A673 (cell line): ENCODE measurements at regions not wholly inside any gene's neighbourhood (a gene's known extent, or its start where the extent isn't known, plus 50 kb on each side); places are given as distances from the start of the nearest gene placed in this dataset.
A peak's percentile ranks its signal among the peaks of the same experiment; 100 is the strongest.

Source experiments
- BruUV-seq: library from RNA; stranded (reverse); fragments of 400-500 nt; replicated peaks from 2 replicates; lab custom pipeline; 2021; lab: Mats Ljungman, UMichigan
- CTCF ChIA-PET: fragments of 300-600 bp; sonication (Branson Sonifier 250); formaldehyde crosslinking; loops from one replicate; lab custom pipeline; 2022; ENCODE audit warnings: antibody characterized with exemption; lab: Charles Lee
- POLR2A ChIA-PET: fragments of 300-600 bp; sonication (Branson Sonifier 250); formaldehyde crosslinking; loops from one replicate; lab custom pipeline; 2022; ENCODE audit warnings: antibody characterized with exemption; ENCODE audit not compliant: low non-redundant PET; lab: Charles Lee
- DNase-seq: peaks from one replicate; pipeline ENCODE4 v3.0.0-alpha.2; 2015; ENCODE audit warnings: low spot score
- H3K27ac ChIP-seq: fragments of 200-600 bp; sonication (generic); 2 replicates; pipeline ENCODE4 v1.5.1; 2016; ENCODE audit warnings: mixed run types, low read depth, mild to moderate bottlenecking, mixed read lengths, antibody characterized with exemption, low read length; ENCODE audit not compliant: poor library complexity, severe bottlenecking
- H3K27me3 ChIP-seq: fragments of 200-600 bp; sonication (generic); replicated peaks from 2 replicates; pipeline ENCODE4 v1.6.1; 2017; ENCODE audit warnings: mixed run types, low read depth, mild to moderate bottlenecking, mixed read lengths, antibody characterized with exemption, low read length; ENCODE audit not compliant: insufficient read depth, poor library complexity
- H3K36me3 ChIP-seq: fragments of 200-600 bp; sonication (generic); 2 replicates; pipeline ENCODE4 v1.6.1; 2016; ENCODE audit warnings: mixed run types, mild to moderate bottlenecking, mixed read lengths, antibody characterized with exemption, low read length; ENCODE audit not compliant: insufficient read depth, poor library complexity, severe bottlenecking
- H3K4me1 ChIP-seq: fragments of 200-600 bp; sonication (generic); 2 replicates; pipeline ENCODE4 v1.6.1; 2017; ENCODE audit warnings: mixed run types, mild to moderate bottlenecking, mixed read lengths, antibody characterized with exemption, low read length; ENCODE audit not compliant: insufficient read depth, poor library complexity, severe bottlenecking
- H3K4me3 ChIP-seq: fragments of 200-600 bp; sonication (generic); 2 replicates; pipeline ENCODE4 v1.5.1; 2016; ENCODE audit warnings: low read depth, mixed run types, mild to moderate bottlenecking, mixed read lengths, low read length; ENCODE audit not compliant: poor library complexity, severe bottlenecking
- H3K9me3 ChIP-seq: fragments of 200-600 bp; sonication (generic); 2 replicates; pipeline ENCODE4 v1.6.1; 2016; ENCODE audit warnings: mixed run types, low read depth, mild to moderate bottlenecking, mixed read lengths, antibody characterized with exemption, low read length; ENCODE audit not compliant: poor library complexity, severe bottlenecking
- CTCF ChIP-seq: fragments of 300-800, 200-600 bp; sonication (generic); conservative IDR thresholded peaks from 2 replicates; pipeline ENCODE4 v1.5.1; 2017; ENCODE audit warnings: low read depth, mild to moderate bottlenecking, antibody characterized with exemption, low read length, moderate library complexity, mixed read lengths
- EZH2 ChIP-seq: fragments of 200-600 bp; sonication (generic); IDR thresholded peaks from 2 replicates; pipeline ENCODE4 v1.6.1; 2017; ENCODE audit warnings: borderline replicate concordance, low read depth, mild to moderate bottlenecking, mixed read lengths, antibody characterized with exemption, low read length; ENCODE audit not compliant: poor library complexity, severe bottlenecking
- intact Hi-C: fragments of 100-400 bp; cut with micrococcal nuclease; formaldehyde crosslinking; loops from one replicate; pipeline ENCODE4 v1.10.0; 2022; ENCODE audit not compliant: unreplicated experiment

GRCh38 chr5:1737790-1738405, 61.7 kb downstream of the MRPL36 start:
- peak; percentile 53 for DNase-seq
- intact Hi-C loops: loop anchor here (10.0 kb wide), 1 partner anchor 277 kb away; no protein-coding TSS in a partner anchor
- Histone ChIP-seq H3K27ac (no peak overlapping the region), H3K9me3 (peaks cover 5% of the 10 kb centered on the region), H3K36me3 (no peaks in the 10 kb centered on the region), H3K4me1 (no peaks in the 10 kb centered on the region), H3K4me3 (no peak overlapping the region), H3K27me3 (peaks cover 26% of the 10 kb centered on the region)
- POLR2A ChIA-PET: no interaction called here
- CTCF ChIA-PET: no interaction called here
- no TSS peak for BruUV-seq
- TF ChIP-seq EZH2 (no peak), CTCF (peak; percentile 83)

- TF ChIP-seq EZH2 (no peak), CTCF (no peak)
- no TSS peak for BruUV-seq
Observed at GRCh38 chr5:1736889-1737711, 62.5 kb downstream of the MRPL36 start.

DNA sequence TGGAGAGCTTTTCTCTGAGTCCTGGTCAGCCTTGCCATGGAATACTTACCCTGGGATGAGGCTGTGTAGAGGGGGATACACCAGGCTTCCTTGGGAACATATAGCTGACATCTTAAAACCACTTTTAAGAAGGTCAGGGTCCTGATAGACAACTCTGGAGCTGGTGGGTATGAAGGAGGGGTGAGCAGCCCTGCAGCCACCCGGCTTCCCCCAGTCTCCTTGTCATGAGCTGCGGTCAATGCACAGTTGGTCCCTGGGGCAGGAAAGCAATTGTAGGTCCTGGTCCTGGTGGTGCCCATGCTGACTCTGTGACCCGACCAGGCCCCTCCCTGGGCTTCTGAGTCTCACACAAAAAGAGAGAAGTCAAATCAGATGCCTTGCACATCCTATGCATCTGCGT, 63.6 kb downstream of the MRPL36 start:
- Histone ChIP-seq H3K4me1 (no peaks in the 10 kb centered on the region), H3K36me3 (no peaks in the 10 kb centered on the region), H3K9me3 (peaks cover 5% of the 10 kb centered on the region), H3K27ac (no peak overlapping the region), H3K4me3 (no peak overlapping the region), H3K27me3 (peaks cover 34% of the 10 kb centered on the region)
- CTCF ChIA-PET: interaction anchor here (0.8 kb wide), 1 partner anchor 64 kb away, joined by 7 read pairs; no protein-coding TSS in a partner anchor
- DNase-seq: no peak
- POLR2A ChIA-PET: no interaction called here
- BruUV-seq: no TSS peak
- TF ChIP-seq EZH2 (no peak), CTCF (no peak)
- intact Hi-C loops: loop anchor here (10.0 kb wide), 1 partner anchor 279 kb away; no protein-coding TSS in a partner anchor

More at GRCh38 chr5:1736889-1737711, 62.5 kb downstream of the MRPL36 start:
- Histone ChIP-seq H3K4me3 (no peak overlapping the region), H3K36me3 (no peaks in the 10 kb centered on the region), H3K27ac (no peak overlapping the region), H3K4me1 (no peaks in the 10 kb centered on the region), H3K27me3 (peaks cover 26% of the 10 kb centered on the region), H3K9me3 (peaks cover 5% of the 10 kb centered on the region)
- CTCF ChIA-PET: interaction anchor here (0.8 kb wide), 1 partner anchor 65 kb away, joined by 7 read pairs; no protein-coding TSS in a partner anchor
- intact Hi-C loops: loop anchor here (10.0 kb wide), 1 partner anchor 278 kb away; no protein-coding TSS in a partner anchor
- no peak for DNase-seq
- POLR2A ChIA-PET: no interaction called here
